GM13976 (cell line): ENCODE measurements at regions not wholly inside any gene's neighbourhood (a gene's known extent, or its start where the extent isn't known, plus 50 kb on each side); places are given as distances from the start of the nearest gene placed in this dataset.
"Not testable (repeated sequence)": the region's sequence is repeated elsewhere in the genome, so short reads cannot be mapped to it uniquely, and the experiment has no call there.

Source experiments
- DNase-seq: peaks from one replicate; pipeline ENCODE4 v3.0.0; 2012; ENCODE audit warnings: low spot score
- in situ Hi-C: fragments of 300-500 bp; cut with MboI; formaldehyde crosslinking; loops from one replicate; pipeline ENCODE4 v1.12.0; 2022; ENCODE audit warnings: low sequenced_read_pairs, mixed read lengths, inconsistent platforms; ENCODE audit not compliant: unreplicated experiment
- TF ChIP-seq, protein P1 (sequence below): IDR thresholded peaks from 2 replicates; pipeline ENCODE4 v1.5.1; 2012; ENCODE audit warnings: borderline replicate concordance, mild to moderate bottlenecking; ENCODE audit not compliant: insufficient read depth; ENCODE audit errors: extremely low read depth, missing control alignments, control extremely low read depth

DNA sequence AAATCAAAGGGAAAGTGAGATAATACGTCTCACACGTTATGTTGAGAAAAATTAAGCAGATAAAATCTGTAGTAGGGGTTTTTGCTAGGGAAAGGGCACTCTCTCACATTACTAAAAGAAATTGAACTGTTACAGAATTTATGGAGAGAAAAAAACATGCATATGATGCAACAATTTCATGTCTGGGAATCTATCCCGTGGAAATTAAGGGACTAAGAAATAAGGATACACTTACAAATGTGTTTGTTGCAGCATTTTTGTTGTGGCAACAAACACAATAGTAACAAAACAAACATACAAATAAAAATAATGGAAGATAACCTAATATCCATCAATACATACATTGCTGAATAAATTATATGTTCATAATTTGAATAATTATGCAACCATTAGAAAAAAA lies 96.3 kb upstream of the ZBED5 start:
- no peak for DNase-seq
- in situ Hi-C loops: no loop called here
- TF ChIP-seq, protein P1, sequence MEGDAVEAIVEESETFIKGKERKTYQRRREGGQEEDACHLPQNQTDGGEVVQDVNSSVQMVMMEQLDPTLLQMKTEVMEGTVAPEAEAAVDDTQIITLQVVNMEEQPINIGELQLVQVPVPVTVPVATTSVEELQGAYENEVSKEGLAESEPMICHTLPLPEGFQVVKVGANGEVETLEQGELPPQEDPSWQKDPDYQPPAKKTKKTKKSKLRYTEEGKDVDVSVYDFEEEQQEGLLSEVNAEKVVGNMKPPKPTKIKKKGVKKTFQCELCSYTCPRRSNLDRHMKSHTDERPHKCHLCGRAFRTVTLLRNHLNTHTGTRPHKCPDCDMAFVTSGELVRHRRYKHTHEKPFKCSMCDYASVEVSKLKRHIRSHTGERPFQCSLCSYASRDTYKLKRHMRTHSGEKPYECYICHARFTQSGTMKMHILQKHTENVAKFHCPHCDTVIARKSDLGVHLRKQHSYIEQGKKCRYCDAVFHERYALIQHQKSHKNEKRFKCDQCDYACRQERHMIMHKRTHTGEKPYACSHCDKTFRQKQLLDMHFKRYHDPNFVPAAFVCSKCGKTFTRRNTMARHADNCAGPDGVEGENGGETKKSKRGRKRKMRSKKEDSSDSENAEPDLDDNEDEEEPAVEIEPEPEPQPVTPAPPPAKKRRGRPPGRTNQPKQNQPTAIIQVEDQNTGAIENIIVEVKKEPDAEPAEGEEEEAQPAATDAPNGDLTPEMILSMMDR: no peak

DNA sequence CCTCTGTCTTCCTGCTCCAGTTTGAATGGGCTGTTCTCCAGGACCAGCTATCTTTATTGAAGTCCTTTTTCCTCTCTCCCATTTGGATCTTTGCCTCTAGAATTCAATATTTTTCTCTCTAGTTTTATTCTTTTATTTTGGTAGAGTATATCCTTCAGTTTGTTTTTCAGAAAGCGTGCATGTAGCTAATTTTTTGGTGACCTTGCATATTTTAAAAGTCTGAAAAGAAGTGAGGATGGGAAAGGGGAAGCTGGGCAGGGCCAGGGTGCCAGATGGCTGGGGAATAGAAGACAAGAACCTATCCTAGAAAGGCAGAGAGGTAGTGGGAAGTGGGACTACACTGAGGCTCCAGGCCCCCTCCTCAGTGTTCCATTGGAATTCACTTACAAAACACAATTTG lies 95.0 kb upstream of the ZBED5 start:
- DNase-seq: no peak
- in situ Hi-C loops: no loop called here
- TF ChIP-seq, protein P1: no peak

DNA sequence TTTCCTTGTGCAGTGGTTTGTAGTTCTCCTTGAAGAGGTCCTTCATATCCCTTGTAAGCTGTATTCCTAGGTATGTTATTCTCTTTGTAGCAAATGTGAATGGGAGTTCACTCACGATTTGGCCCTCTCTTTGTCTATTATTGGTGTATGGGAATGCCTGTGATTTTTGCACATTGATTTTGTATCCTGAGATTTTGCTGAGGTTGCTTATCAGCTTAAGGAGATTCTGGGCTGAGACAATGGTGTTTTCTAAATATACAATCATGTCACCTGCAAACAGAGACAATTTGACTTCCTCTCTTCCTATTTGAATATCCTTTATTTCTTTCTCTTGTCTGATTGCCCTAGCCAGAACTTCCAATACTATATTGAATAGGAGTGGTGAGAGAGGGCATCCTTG lies 90.1 kb upstream of the ZBED5 start:
- DNase-seq: not testable (repeated sequence)
- in situ Hi-C loops: loop anchor here (25.0 kb wide), 1 partner anchor 839 kb away; no protein-coding TSS in a partner anchor

GRCh38 chr11:10946072-10946471 lies 88.2 kb upstream of the ZBED5 start:
- DNase-seq: no peak
- in situ Hi-C loops: loop anchor here (25.0 kb wide), 1 partner anchor 841 kb away; no protein-coding TSS in a partner anchor
- TF ChIP-seq, protein P1: no peak

DNA sequence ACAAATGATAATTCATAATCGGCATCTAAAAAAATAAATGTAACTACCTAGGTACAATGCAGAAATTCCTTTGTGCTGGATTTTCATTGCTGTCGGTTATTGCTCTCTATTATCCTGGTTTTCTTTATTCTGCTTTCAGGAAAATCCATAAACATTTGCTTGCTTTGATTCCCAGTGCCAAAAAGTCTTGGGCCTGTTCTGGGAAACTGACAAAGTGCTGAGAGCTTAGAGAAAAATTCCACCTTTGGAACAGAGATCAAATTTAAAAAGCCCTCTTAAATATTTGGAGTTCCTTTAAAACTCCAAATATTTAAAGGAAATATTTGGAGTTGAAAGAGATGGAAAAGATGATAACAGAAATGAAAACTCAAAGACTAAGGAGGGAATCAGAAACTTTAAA lies 87.3 kb upstream of the ZBED5 start:
- in situ Hi-C loops: loop anchor here (25.0 kb wide), 1 partner anchor 842 kb away; no protein-coding TSS in a partner anchor
- TF ChIP-seq, protein P1: no peak

GRCh38 chr11:10943968-10944367 lies 86.1 kb upstream of the ZBED5 start:
- no peak for DNase-seq
- in situ Hi-C loops: loop anchor here (25.0 kb wide), 1 partner anchor 843 kb away; no protein-coding TSS in a partner anchor
- TF ChIP-seq, protein P1: no peak

More for the DNA sequence above, 87.3 kb upstream of the ZBED5 start:
- no peak for DNase-seq

DNA sequence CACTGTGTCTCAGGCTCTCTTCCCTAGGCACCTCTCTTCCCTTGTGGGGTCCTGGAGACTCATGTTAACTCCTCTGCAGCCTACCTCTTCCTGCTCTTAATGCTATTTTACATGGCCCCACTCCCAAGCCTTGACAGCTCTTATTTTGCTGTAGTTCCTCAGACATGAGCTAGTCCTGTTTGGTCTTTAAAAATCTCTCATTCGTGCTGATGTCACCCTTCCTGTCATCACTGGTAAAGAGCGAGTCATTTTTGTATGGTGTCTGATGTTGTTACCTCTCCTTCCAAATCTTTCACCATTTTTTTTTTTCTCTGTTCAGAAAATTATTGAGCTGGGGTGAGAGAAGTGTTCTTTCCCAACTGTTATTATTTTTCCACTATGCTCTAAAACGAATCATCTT lies 84.8 kb upstream of the ZBED5 start:
- in situ Hi-C loops: loop anchor here (25.0 kb wide), 1 partner anchor 845 kb away; no protein-coding TSS in a partner anchor
- no peak for DNase-seq
- TF ChIP-seq, protein P1: no peak
